ENCODE measurements at regions not wholly inside any gene's neighbourhood (a gene's known extent, or its start where the extent isn't known, plus 50 kb on each side); places are given as distances from the start of the nearest gene placed in this dataset.

- no peak for DNase-seq (ENCODE audit: low read depth)
- TF ChIP-seq, protein P1, sequence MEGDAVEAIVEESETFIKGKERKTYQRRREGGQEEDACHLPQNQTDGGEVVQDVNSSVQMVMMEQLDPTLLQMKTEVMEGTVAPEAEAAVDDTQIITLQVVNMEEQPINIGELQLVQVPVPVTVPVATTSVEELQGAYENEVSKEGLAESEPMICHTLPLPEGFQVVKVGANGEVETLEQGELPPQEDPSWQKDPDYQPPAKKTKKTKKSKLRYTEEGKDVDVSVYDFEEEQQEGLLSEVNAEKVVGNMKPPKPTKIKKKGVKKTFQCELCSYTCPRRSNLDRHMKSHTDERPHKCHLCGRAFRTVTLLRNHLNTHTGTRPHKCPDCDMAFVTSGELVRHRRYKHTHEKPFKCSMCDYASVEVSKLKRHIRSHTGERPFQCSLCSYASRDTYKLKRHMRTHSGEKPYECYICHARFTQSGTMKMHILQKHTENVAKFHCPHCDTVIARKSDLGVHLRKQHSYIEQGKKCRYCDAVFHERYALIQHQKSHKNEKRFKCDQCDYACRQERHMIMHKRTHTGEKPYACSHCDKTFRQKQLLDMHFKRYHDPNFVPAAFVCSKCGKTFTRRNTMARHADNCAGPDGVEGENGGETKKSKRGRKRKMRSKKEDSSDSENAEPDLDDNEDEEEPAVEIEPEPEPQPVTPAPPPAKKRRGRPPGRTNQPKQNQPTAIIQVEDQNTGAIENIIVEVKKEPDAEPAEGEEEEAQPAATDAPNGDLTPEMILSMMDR (conservative IDR thresholded peaks at IDR 0.05; ENCODE audit: low read depth, low read length) = no peak
- no peak overlapping the region for H3K4me3 ChIP-seq (ENCODE audit: low read depth, low read length)
Measured at GRCh38 chrX:69226459-69227158, 61.4 kb upstream of the PJA1 start.

GRCh38 chrX:69222103-69223090, 57.1 kb upstream of the PJA1 start:
- DNase-seq (ENCODE audit: low read depth) = no peak
- TF ChIP-seq, protein P1 (conservative IDR thresholded peaks at IDR 0.05; ENCODE audit: low read depth, low read length) = peak; percentile 73
- H3K4me3 ChIP-seq (ENCODE audit: low read depth, low read length) = no peak overlapping the region

DNA sequence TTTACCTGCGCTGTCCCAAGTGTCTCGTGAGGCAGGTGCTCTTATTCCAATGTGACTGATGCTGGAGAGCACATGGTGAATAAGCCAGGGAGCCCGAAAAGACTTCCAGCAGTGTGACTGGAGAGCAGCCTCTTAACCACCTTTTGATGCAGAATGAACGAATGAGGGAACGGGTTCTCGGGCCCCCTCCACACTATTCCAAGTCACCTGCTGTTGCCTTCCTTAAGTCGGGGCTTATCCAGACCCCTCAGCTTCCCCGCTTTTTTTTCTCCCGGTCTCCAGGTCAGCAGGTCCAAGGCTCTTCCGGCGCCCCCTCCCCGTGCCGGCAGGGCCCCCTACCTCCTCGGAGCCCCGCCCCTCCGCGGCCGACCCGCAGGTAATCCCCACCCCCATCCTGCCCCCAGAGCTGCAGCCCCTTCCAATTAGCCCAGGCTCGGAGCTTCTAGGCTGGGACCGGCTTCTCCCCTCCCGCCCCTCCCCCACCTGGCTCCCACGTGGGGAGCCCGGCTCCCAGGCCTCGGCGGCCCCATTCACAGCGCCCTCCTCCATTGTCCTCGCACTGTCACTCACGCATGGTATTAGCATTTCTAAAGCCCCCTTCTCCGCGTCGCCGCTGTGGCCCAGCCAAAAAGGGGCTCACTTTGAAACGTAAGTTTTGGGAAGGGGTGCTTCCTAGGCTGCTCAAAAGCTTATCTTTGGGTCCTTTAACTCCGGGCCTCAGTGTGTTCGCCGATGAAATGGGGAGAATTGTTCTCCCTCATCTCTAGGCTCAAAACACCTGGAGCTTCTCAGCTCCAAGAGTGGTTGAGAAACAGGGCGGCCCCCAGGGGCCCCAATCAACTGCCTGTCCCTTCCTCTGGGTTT, 56.2 kb upstream of the PJA1 start:
- no peak for DNase-seq (ENCODE audit: low read depth)
- no peak overlapping the region for H3K4me3 ChIP-seq (ENCODE audit: low read depth, low read length)
- TF ChIP-seq, protein P1 (conservative IDR thresholded peaks at IDR 0.05; ENCODE audit: low read depth, low read length) = no peak

- no peak overlapping the region for H3K4me3 ChIP-seq (ENCODE audit: low read depth, low read length)
- no peak for DNase-seq (ENCODE audit: low read depth)
- TF ChIP-seq, protein P1 (conservative IDR thresholded peaks at IDR 0.05; ENCODE audit: low read depth, low read length) = no peak
Measured at GRCh38 chrX:69218407-69218997, 53.2 kb upstream of the PJA1 start.

DNA sequence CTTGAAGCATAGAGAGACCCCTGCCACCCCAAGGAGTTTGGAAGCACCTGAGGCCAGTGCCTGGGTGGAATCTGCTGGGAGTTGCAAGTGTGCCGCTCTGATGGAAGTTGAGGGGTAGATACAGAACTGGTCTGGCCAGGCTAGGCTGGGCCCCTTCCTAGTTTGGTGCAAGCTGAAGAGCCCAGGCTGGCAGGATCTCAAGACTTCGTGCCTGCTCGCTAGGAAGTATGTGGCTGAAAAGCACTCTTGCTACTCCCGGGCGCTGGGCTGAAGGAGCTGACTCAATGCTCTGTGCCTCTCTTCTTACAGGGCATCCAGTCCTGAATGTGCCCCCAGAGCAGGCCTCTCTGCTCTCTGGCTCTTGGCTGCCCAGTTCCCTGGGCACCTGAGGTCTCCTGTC, 51.7 kb upstream of the PJA1 start:
- TF ChIP-seq, protein P1 (conservative IDR thresholded peaks at IDR 0.05; ENCODE audit: low read depth, low read length) = no peak
- DNase-seq (ENCODE audit: low read depth) = no peak
- H3K4me3 ChIP-seq (ENCODE audit: low read depth, low read length) = no peak overlapping the region

DNA sequence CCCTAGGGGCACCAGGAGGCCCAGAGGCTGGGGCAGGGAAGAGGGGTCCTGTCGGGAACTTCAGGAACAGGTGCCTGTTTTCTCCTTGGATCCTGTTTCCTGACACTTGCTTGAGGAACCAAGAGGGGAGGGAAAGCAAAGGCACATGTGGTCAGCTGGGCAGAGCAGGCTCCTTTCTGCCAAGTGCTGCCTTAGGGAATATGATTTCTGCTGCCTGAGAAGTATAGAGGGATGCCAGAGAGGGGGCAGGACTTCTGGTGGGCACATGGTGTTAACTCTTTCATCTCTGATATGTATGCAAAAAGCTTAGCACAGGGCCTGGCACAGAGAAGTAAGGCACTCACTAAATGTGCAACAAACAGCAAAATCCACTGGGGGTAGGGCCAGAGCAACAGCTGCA, 51.2 kb upstream of the PJA1 start:
- TF ChIP-seq, protein P1 (conservative IDR thresholded peaks at IDR 0.05; ENCODE audit: low read depth, low read length) = no peak
- no peak for DNase-seq (ENCODE audit: low read depth)
- H3K4me3 ChIP-seq (ENCODE audit: low read depth, low read length) = no peak overlapping the region
